Naive thymus-derived CD4-positive, alpha-beta T cell (primary cell): ENCODE measurements at regions not wholly inside any gene's neighbourhood (a gene's known extent, or its start where the extent isn't known, plus 50 kb on each side); places are given as distances from the start of the nearest gene placed in this dataset.

ENCODE experiments used
- ATAC-seq: fragments of 150-1000 bp; cut with Tn5 transposase; 2 replicates; pipeline ENCODE4 v1.10.0; 2021; ENCODE audit warnings: mild to moderate bottlenecking, moderate library complexity
- CTCF ChIA-PET: fragments of 350-600 bp; sonication (Branson Sonifier 250); formaldehyde crosslinking; loops from one replicate; lab custom pipeline; 2021; ENCODE audit warnings: antibody characterized with exemption; lab: Charles Lee
- POLR2A ChIA-PET: fragments of 350-600 bp; sonication (Branson Sonifier 250); formaldehyde crosslinking; loops from one replicate; lab custom pipeline; 2021; ENCODE audit warnings: antibody characterized with exemption, inconsistent platforms; lab: Charles Lee
- DNase-seq, 9 donors: peaks; one replicate each; pipeline versions ENCODE4 v3.0.0 to v3.0.0-alpha.2; 2020 to 2022; ENCODE audit warnings: mixed read lengths in 1 of 9
- H3K27ac ChIP-seq: one replicate; pipeline ENCODE4 v1.7.0; 2013; ENCODE audit warnings: mild to moderate bottlenecking, low read depth, low read length, moderate library complexity
- H3K27me3 ChIP-seq, 2 donors: one replicate each; pipeline ENCODE4 v1.7.0; 2013; ENCODE audit warnings: low read length in 2 of 2, mild to moderate bottlenecking in 2 of 2, moderate library complexity in 2 of 2; ENCODE audit not compliant: control insufficient read depth in 2 of 2, insufficient read depth in 2 of 2
- H3K36me3 ChIP-seq, 3 experiments: 1 replicate in 2 of 3; 2 replicates in 1 of 3; pipeline ENCODE4 v1.7.0; 2013; ENCODE audit warnings: low read length in 3 of 3, mild to moderate bottlenecking in 3 of 3, moderate library complexity in 1 of 3; ENCODE audit not compliant: insufficient read depth in 3 of 3, control insufficient read depth in 2 of 3
- H3K4me1 ChIP-seq, 2 donors: one replicate each; pipeline ENCODE4 v1.7.0; 2013; ENCODE audit warnings: low read length in 2 of 2, mild to moderate bottlenecking in 2 of 2, moderate library complexity in 1 of 2; ENCODE audit not compliant: control insufficient read depth in 2 of 2, insufficient read depth in 2 of 2
- H3K4me3 ChIP-seq: 2 replicates; pipeline ENCODE4 v1.7.0; 2013; ENCODE audit warnings: mild to moderate bottlenecking, low read length
- H3K9me3 ChIP-seq, 3 experiments: 1 replicate in 2 of 3; 2 replicates in 1 of 3; pipeline ENCODE4 v1.7.0; 2013; ENCODE audit warnings: low read length in 3 of 3; ENCODE audit not compliant: control insufficient read depth in 2 of 3
- H3K27ac Mint-ChIP-seq, 9 donors: one replicate each; pipeline ENCODE4 v1.8.0; 2020 to 2022; ENCODE audit warnings: mixed read lengths in 9 of 9, mild to moderate bottlenecking in 8 of 9, moderate library complexity in 5 of 9, inconsistent platforms in 2 of 9
- H3K27me3 Mint-ChIP-seq, 5 donors: one replicate each; pipeline ENCODE4 v1.8.0; 2021 to 2022; ENCODE audit warnings: mixed read lengths in 5 of 5, mild to moderate bottlenecking in 1 of 5
- H3K36me3 Mint-ChIP-seq, 5 donors: one replicate each; pipeline ENCODE4 v1.8.0; 2020 to 2022; ENCODE audit warnings: mixed read lengths in 5 of 5, mild to moderate bottlenecking in 3 of 5, inconsistent platforms in 1 of 5
- H3K4me1 Mint-ChIP-seq, 7 donors: one replicate each; pipeline ENCODE4 v1.8.0; 2020 to 2022; ENCODE audit warnings: mixed read lengths in 7 of 7, mild to moderate bottlenecking in 3 of 7, inconsistent platforms in 1 of 7
- H3K4me3 Mint-ChIP-seq, 10 donors: one replicate each; pipeline ENCODE4 v1.8.0; 2020 to 2022; ENCODE audit warnings: mild to moderate bottlenecking in 10 of 10, mixed read lengths in 10 of 10, moderate library complexity in 6 of 10, inconsistent platforms in 2 of 10
- H3K9me3 Mint-ChIP-seq, 11 donors: one replicate each; pipeline ENCODE4 v1.8.0; 2020 to 2022; ENCODE audit warnings: mixed read lengths in 11 of 11, mild to moderate bottlenecking in 4 of 11, inconsistent platforms in 1 of 11, moderate library complexity in 1 of 11
- intact Hi-C, 2 donors: fragments of 100-400 bp; cut with micrococcal nuclease; formaldehyde crosslinking; loops; one replicate each; pipeline ENCODE4 v1.15.1; 2023

- Histone ChIP-seq H3K27ac (no peak overlapping the region), H3K4me1 (no peaks in the 10 kb centered on the region), H3K9me3 (peaks cover 0 to 9% (median 4%) of the 10 kb centered on the region in 3 experiments), H3K36me3 (no peaks in the 10 kb centered on the region), H3K4me3 (no peak overlapping the region), H3K27me3 (no peaks in the 10 kb centered on the region)
- Mint-ChIP-seq H3K9me3 (peaks cover 5 to 20% (median 11%) of the 10 kb centered on the region in 11 donors), H3K4me1 (peaks cover 0 to 6% (median 0%) of the 10 kb centered on the region in 7 donors), H3K36me3 (peaks cover 0 to 34% (median 9%) of the 10 kb centered on the region in 5 donors), H3K27ac (no peak overlapping the region), H3K27me3 (no peaks in the 10 kb centered on the region), H3K4me3 (no peak overlapping the region)
- CTCF ChIA-PET = no interaction called here
- intact Hi-C loops = no loop called here
- DNase-seq = no peak
- POLR2A ChIA-PET = no interaction called here
- no peak for ATAC-seq
Measured at GRCh38 chr3:68207327-68207726, 552.9 kb upstream of the SUCLG2 start.

GRCh38 chr3:68206524-68207117, 552.2 kb upstream of the SUCLG2 start:
- Mint-ChIP-seq H3K4me1 (no peaks in the 10 kb centered on the region), H3K27ac (no peak overlapping the region), H3K9me3 (peaks cover 5 to 18% (median 10%) of the 10 kb centered on the region in 11 donors), H3K36me3 (peaks cover 0 to 33% (median 9%) of the 10 kb centered on the region in 5 donors), H3K27me3 (no peaks in the 10 kb centered on the region), H3K4me3 (no peak overlapping the region)
- H3K9me3 ChIP-seq = peaks cover 0 to 9% (median 4%) of the 10 kb centered on the region in 3 experiments
- CTCF ChIA-PET = no interaction called here
- no peak for DNase-seq
- H3K27me3 ChIP-seq = no peaks in the 10 kb centered on the region
- H3K4me3 ChIP-seq = no peak overlapping the region
- POLR2A ChIA-PET = no interaction called here
- no peak for ATAC-seq
- no peaks in the 10 kb centered on the region for H3K4me1 ChIP-seq
- no peak overlapping the region for H3K27ac ChIP-seq
- intact Hi-C loops = no loop called here
- H3K36me3 ChIP-seq = no peaks in the 10 kb centered on the region

- ChIA-PET POLR2A (no interaction called here), CTCF (no interaction called here)
- ATAC-seq (no peak), DNase-seq (no peak)
- H3K36me3 Mint-ChIP-seq = peaks cover 2 to 16% (median 4%) of the 10 kb centered on the region in 5 donors
- Histone ChIP-seq H3K9me3 (no peaks in the 10 kb centered on the region), H3K36me3 (no peaks in the 10 kb centered on the region), H3K27me3 (no peaks in the 10 kb centered on the region), H3K4me3 (no peak overlapping the region), H3K27ac (no peak overlapping the region), H3K4me1 (no peaks in the 10 kb centered on the region)
- H3K27me3 Mint-ChIP-seq = no peaks in the 10 kb centered on the region
- H3K9me3 Mint-ChIP-seq = peaks cover 0 to 17% (median 2%) of the 10 kb centered on the region in 11 donors
- no peak overlapping the region for H3K27ac Mint-ChIP-seq
- H3K4me1 Mint-ChIP-seq = peaks cover 0 to 6% (median 0%) of the 10 kb centered on the region in 7 donors
- intact Hi-C loops = no loop called here
- no peak overlapping the region for H3K4me3 Mint-ChIP-seq
Measured at GRCh38 chr3:68186733-68187132, 532.3 kb upstream of the SUCLG2 start.

- H3K27me3 ChIP-seq = no peaks in the 10 kb centered on the region
- Mint-ChIP-seq H3K36me3 (peaks cover 0 to 37% (median 29%) of the 10 kb centered on the region in 5 donors), H3K4me3 (no peak overlapping the region), H3K27me3 (no peaks in the 10 kb centered on the region), H3K4me1 (peaks cover 0 to 5% (median 0%) of the 10 kb centered on the region in 7 donors), H3K27ac (no peak overlapping the region), H3K9me3 (peaks cover 13 to 44% (median 22%) of the 10 kb centered on the region in 11 donors)
- H3K36me3 ChIP-seq = no peaks in the 10 kb centered on the region
- H3K4me3 ChIP-seq = no peak overlapping the region
- ATAC-seq (no peak), DNase-seq (no peak)
- intact Hi-C loops = no loop called here
- no peak overlapping the region for H3K27ac ChIP-seq
- POLR2A ChIA-PET = no interaction called here
- CTCF ChIA-PET = no interaction called here
- peaks cover 0 to 14% (median 0%) of the 10 kb centered on the region in 3 experiments for H3K9me3 ChIP-seq
- H3K4me1 ChIP-seq = no peaks in the 10 kb centered on the region
Measured at GRCh38 chr3:68176600-68176999, 522.2 kb upstream of the SUCLG2 start.

- no peak overlapping the region for H3K4me3 Mint-ChIP-seq
- no peak overlapping the region for H3K27ac Mint-ChIP-seq
- H3K9me3 Mint-ChIP-seq = peaks cover 26 to 71% (median 41%) of the 10 kb centered on the region in 11 donors
- DNase-seq = no peak
- no peak overlapping the region for H3K4me3 ChIP-seq
- no peaks in the 10 kb centered on the region for H3K4me1 Mint-ChIP-seq
- H3K27me3 ChIP-seq = no peaks in the 10 kb centered on the region
- ATAC-seq = no peak
- ChIA-PET POLR2A (interaction anchor here (0.6 kb wide), 1 partner anchor 13 kb away, joined by 4 read pairs; no protein-coding TSS in a partner anchor), CTCF (no interaction called here)
- H3K4me1 ChIP-seq = no peaks in the 10 kb centered on the region
- no peaks in the 10 kb centered on the region for H3K27me3 Mint-ChIP-seq
- intact Hi-C loops = no loop called here
- H3K27ac ChIP-seq = no peak overlapping the region
- peaks cover 0 to 30% (median 0%) of the 10 kb centered on the region in 3 experiments for H3K9me3 ChIP-seq
- H3K36me3 Mint-ChIP-seq = peaks cover 0 to 51% (median 44%) of the 10 kb centered on the region in 5 donors
- no peaks in the 10 kb centered on the region for H3K36me3 ChIP-seq
Measured at GRCh38 chr3:68173012-68173634, 518.7 kb upstream of the SUCLG2 start.

- H3K27ac Mint-ChIP-seq = no peak overlapping the region
- no peaks in the 10 kb centered on the region for H3K4me1 Mint-ChIP-seq
- H3K36me3 Mint-ChIP-seq = peaks cover 0 to 48% (median 44%) of the 10 kb centered on the region in 5 donors
- Histone ChIP-seq H3K36me3 (no peaks in the 10 kb centered on the region), H3K4me3 (no peak overlapping the region), H3K9me3 (peaks cover 0 to 30% (median 0%) of the 10 kb centered on the region in 3 experiments), H3K27me3 (no peaks in the 10 kb centered on the region), H3K27ac (no peak overlapping the region), H3K4me1 (no peaks in the 10 kb centered on the region)
- no peak for ATAC-seq
- H3K4me3 Mint-ChIP-seq = no peak overlapping the region
- POLR2A ChIA-PET = no interaction called here
- DNase-seq = no peak
- no peaks in the 10 kb centered on the region for H3K27me3 Mint-ChIP-seq
- CTCF ChIA-PET = no interaction called here
- H3K9me3 Mint-ChIP-seq = peaks cover 26 to 71% (median 41%) of the 10 kb centered on the region in 11 donors
- intact Hi-C loops = no loop called here
Measured at GRCh38 chr3:68172039-68172438, 517.6 kb upstream of the SUCLG2 start.
